ENCODE measurements at regions not wholly inside any gene's neighbourhood (a gene's known extent, or its start where the extent isn't known, plus 50 kb on each side); places are given as distances from the start of the nearest gene placed in this dataset.
"Not testable (repeated sequence)": the region's sequence is repeated elsewhere in the genome, so short reads cannot be mapped to it uniquely, and the experiment has no call there.

- no peak for DNase-seq (ENCODE audit: low spot score)
These were observed 431.6 kb downstream of the GJA1 start for GRCh38 chr6:121867095-121867494.

- DNase-seq (ENCODE audit: low spot score), result no peak
These were observed 432.8 kb downstream of the GJA1 start for GRCh38 chr6:121868206-121868605.

GRCh38 chr6:121873595-121873994, 438.1 kb downstream of the GJA1 start:
- DNase-seq (ENCODE audit: low spot score), result no peak

- DNase-seq (ENCODE audit: low spot score), result no peak
These were observed 441.3 kb downstream of the GJA1 start for GRCh38 chr6:121876721-121877120.

- DNase-seq (ENCODE audit: low spot score), result no peak
These were observed 443.7 kb downstream of the GJA1 start for GRCh38 chr6:121879149-121879548.

- DNase-seq (ENCODE audit: low spot score), result no peak
These were observed 445.4 kb downstream of the GJA1 start for GRCh38 chr6:121880831-121881230.

GRCh38 chr6:121881974-121882667, 446.7 kb downstream of the GJA1 start:
- no peak for DNase-seq (ENCODE audit: low spot score)

- DNase-seq (ENCODE audit: low spot score), result no peak
These were observed 448.6 kb downstream of the GJA1 start for GRCh38 chr6:121884091-121884490.

GRCh38 chr6:121884620-121885019, 449.2 kb downstream of the GJA1 start:
- no peak for DNase-seq (ENCODE audit: low spot score)

GRCh38 chr6:121885399-121886152, 450.1 kb downstream of the GJA1 start:
- DNase-seq (ENCODE audit: low spot score), result no peak

- no peak for DNase-seq (ENCODE audit: low spot score)
These were observed 450.9 kb downstream of the GJA1 start for GRCh38 chr6:121886223-121886830.

GRCh38 chr6:121887724-121888123, 452.3 kb downstream of the GJA1 start:
- DNase-seq (ENCODE audit: low spot score), result no peak

- no peak for DNase-seq (ENCODE audit: low spot score)
These were observed 455.0 kb downstream of the GJA1 start for GRCh38 chr6:121890307-121890910.

- not testable (repeated sequence) for DNase-seq (ENCODE audit: low spot score)
These were observed 460.3 kb downstream of the GJA1 start for GRCh38 chr6:121895731-121896130.

- DNase-seq (ENCODE audit: low spot score), result no peak
These were observed 460.9 kb downstream of the GJA1 start for GRCh38 chr6:121896363-121896762.

- no peak for DNase-seq (ENCODE audit: low spot score)
These were observed 461.3 kb downstream of the GJA1 start for GRCh38 chr6:121896771-121897170.

GRCh38 chr6:121897337-121897760, 461.9 kb downstream of the GJA1 start:
- DNase-seq (ENCODE audit: low spot score), result peak; percentile 24

- DNase-seq (ENCODE audit: low spot score), result peak; percentile 52
These were observed 466.0 kb downstream of the GJA1 start for GRCh38 chr6:121901432-121901831.

- no peak for DNase-seq (ENCODE audit: low spot score)
These were observed 469.1 kb downstream of the GJA1 start for GRCh38 chr6:121904559-121904958.

- DNase-seq (ENCODE audit: low spot score), result no peak
These were observed 477.5 kb downstream of the GJA1 start for GRCh38 chr6:121912905-121913304.

GRCh38 chr6:121917263-121917829, 481.9 kb downstream of the GJA1 start:
- no peak for DNase-seq (ENCODE audit: low spot score)

- DNase-seq (ENCODE audit: low spot score), result no peak
These were observed 481.5 kb upstream of the HSF2 start for GRCh38 chr6:121917834-121918559.

All from pons (tissue), 1 donor.